K562 (cell line): ENCODE measurements at regions not wholly inside any gene's neighbourhood (a gene's known extent, or its start where the extent isn't known, plus 50 kb on each side); places are given as distances from the start of the nearest gene placed in this dataset.

Source experiments
- ADNP ChIP-seq: fragments of 200-800 bp; sonication (Bioruptor generic); IDR thresholded peaks from 2 replicates; pipeline ENCODE4 v1.6.1; 2016; ENCODE audit warnings: missing genetic modification characterization, missing compliant biosample characterization
- FOXA1 ChIP-seq: fragments of 450-650 bp; IDR thresholded peaks from 2 replicates; pipeline ENCODE4 v1.6.1; 2016; ENCODE audit warnings: mild to moderate bottlenecking, borderline replicate concordance

DNA sequence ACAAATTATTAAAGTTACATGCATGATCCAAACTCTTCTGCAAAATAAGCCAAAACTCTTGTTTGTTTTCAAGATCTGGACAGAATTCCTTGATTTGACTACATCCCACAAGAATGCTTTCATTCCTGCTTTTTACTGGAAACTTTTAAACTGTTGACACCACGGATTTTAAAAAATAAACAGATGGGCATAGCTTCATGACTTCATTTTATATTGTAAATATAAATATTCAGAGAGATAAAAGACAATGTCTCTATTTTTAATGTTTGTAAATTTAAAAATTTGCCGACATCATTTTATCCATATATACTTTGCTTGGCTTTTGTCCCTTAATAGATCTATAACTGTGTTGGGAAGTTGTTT lies 134.3 kb upstream of the DCN start:
- TF ChIP-seq FOXA1 (no peak), ADNP (no peak)
